ENCODE measurements at regions not wholly inside any gene's neighbourhood (a gene's known extent, or its start where the extent isn't known, plus 50 kb on each side); places are given as distances from the start of the nearest gene placed in this dataset.

DNA sequence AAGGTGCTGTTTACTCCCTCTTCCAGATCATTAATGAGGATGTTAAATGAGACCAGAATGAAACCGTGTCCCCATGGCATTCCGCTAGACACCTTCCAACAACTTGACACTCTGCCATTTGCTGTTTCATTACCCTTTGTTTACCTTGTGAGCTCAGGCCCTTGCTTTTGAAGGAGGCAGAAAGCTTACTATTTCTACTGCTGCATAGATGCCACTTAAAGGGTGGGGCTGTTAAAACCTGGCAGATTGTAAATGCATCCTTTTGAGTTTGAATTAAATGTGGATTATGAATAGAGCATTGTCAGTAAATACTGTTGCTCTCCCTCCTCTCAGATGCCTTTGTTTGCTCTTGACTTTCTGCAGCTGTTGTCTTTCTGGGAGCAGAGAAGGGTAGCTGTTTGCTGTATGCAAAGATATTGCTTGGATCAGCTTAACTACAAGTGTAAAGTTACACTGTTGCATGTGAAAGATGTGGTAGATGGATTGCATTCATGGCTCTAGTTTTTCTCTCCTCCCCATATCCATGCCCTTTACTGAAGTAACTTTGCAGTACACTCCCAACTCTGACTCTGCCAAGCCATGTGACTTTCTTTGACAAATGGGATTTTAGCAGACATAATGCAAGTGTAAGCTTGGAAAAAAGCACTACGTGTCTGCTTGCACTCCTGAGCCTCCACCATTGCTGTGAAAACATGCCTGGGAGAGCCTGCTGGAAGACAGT lies 75.0 kb upstream of the DHX15 start:
- TF ChIP-seq POLR2AphosphoS5 (IDR thresholded peaks at IDR 0.05; ENCODE audit: low read depth, low read length) (no peak), REST (IDR thresholded peaks at IDR 0.05; ENCODE audit: insufficient read depth in 1 of 2, low read depth in 2 of 2, low read length in 2 of 2) (no peak)

Measured in PFSK-1 (cell line).